ENCODE measurements at regions not wholly inside any gene's neighbourhood (a gene's known extent, or its start where the extent isn't known, plus 50 kb on each side); places are given as distances from the start of the nearest gene placed in this dataset.

GRCh38 chr3:59266551-59266950 lies 216.7 kb upstream of the CFAP20DC start:
- TF ChIP-seq CTCF (conservative IDR thresholded peaks at IDR 0.05; ENCODE audit: low read depth, low read length) (no peak), EZH2 (IDR thresholded peaks at IDR 0.05; ENCODE audit: borderline replicate concordance, low read depth, low read length, poor library complexity, severe bottlenecking) (no peak)
